ENCODE measurements at regions not wholly inside any gene's neighbourhood (a gene's known extent, or its start where the extent isn't known, plus 50 kb on each side); places are given as distances from the start of the nearest gene placed in this dataset.

DNA sequence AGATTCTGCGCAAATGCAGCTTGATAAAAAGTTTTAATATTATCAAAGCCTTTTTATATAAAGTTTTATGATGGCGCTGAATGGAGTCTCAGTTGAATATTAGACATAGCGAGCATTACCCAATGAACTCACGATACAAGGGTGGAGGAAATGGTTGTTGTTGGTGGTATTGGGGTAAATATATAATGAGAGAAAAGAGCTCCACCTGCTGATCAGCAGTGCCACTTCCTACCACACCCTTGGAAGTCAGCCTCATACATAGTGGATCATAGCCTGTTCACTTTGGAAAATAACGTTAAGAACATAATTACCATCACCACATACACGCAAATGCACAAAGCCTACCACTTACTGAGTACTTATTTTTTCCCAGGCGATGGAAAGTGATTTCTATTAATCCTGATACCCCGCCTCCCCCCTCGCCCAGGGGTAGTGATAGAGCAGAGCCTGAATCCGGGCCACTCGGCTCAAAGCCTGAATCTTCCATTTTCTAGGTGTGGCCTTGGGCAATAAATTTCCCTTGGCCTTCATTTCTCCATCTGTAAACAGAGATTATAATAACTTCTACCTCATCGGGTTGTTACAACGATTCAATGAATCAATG, 358.3 kb downstream of the KLF5 start:
- DNase-seq: no peak

DNA sequence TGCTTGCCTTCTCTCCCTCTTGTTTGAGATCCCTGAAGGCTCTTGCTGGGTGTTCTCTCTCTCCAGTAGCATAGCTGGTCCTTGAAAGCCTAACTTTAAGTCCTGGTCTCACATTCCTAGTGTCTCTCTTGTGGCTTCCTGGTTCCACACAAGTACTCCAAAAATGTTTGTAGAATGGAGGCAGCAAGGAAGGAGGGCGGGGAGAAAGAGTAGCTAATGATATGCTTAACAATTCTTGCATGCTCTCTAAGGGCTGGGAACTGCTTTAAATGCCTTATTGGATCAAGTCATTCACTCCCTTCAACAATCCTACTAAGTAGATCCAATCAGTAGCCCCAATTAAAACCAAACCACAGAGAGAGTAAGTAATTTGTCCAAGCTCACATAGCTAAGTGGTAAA, 357.3 kb downstream of the KLF5 start:
- no peak for DNase-seq

DNA sequence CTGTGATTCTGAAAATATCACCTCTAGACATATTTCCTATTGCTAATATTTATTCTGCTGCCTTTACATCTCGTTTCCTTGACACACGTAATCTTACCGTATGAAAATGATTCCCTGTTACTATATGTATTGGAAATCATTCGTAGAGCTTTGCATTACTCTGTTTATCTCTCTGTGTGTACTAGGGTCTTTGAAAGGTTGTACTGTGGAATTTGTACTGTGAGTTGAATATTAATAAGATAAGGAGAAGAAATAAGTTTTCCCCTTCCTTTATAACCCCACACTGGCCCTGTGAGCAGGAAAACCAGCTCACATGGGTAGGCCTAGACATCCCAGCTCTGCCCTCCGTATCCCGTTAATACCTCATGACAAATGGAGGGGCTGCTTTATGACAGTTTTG, 354.9 kb downstream of the KLF5 start:
- DNase-seq: no peak

DNA sequence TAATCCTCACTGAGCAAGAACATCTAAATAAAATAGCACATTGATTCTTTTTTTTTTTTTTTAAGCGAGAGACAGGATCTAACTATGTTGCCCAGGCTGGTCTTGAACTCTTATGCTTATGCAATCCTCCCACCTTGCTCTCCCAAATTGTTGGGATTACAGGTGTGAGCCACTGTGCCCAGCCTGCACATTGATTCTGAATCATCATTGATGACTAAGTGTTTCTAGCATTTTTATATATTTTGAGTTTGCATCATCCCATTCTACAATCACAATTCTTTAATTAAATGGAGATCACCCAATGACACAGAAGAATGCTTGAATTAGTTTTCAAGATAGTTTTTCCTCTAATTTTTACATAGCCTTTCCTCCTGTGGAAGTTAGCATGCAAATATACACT, 354.1 kb downstream of the KLF5 start:
- DNase-seq: no peak

DNA sequence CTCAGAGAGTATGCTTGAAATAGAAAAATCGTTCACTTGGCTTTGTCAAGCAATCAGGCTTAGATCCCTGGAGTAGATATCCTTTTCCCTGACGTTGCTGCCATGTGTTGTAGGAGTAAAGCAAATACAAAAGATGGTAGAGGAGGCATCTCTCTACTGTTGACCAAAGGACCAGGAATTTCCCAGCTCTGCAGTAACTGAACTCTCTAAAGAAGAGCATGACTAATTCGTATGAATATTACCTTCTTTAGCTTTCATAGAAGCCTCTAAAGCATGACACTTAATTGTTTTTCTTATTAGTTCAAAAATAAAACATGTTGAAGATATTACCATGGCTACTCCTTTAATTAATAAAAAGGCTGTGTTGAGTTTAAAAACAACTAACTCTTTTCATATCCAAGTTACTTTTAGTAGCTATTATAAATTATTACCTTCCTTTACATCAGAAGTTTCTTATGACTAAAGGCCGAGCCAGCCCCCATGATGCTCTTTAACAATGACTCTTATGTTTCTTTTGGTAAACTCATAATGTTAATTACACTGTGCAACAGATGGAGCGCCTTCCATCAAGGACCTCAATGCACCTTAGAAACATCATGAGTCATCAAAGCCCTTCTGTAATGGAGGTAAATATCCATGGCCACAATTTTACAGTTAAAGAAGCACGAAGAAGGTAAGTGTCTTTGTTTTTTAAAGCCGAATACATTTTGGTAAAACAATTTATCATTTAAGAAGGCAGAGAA, 352.4 kb downstream of the KLF5 start:
- no peak for DNase-seq

DNA sequence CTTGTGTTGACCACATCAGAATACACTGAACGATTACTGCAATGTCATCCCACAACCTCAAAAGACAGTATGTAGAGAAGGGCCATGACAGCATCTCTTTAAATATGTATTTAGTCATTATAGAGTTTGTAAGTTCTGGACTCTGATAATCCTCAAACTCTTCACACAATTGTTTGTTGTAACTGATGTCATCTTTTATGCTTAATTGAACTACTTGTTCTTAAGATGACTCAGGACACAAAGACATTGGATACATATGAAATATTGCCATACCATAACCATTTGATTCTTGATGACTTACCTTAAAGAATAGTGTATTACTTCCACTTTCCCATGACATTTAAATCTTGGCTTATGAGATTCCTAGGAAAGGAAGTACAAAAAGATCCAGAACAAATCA, 347.6 kb downstream of the KLF5 start:
- no peak for DNase-seq

DNA sequence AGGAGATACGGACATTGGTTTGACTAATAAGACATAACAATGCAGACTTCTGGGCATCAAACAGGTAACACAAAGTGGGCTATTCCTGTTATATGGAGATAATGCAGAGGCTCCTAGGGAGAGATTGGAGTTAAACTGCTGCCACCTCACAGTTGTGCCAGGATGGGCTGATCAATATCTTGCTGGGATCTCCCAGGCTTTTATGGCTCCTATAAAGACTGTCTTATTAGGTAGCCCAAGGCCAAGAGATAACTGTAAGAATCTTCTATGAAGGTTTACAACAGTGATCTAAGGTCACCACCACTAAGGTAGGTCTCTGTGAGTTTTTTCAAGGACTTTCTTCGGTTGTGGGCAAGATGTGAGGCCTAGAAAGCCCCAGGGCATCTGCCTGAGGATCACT, 345.8 kb downstream of the KLF5 start:
- no peak for DNase-seq

DNA sequence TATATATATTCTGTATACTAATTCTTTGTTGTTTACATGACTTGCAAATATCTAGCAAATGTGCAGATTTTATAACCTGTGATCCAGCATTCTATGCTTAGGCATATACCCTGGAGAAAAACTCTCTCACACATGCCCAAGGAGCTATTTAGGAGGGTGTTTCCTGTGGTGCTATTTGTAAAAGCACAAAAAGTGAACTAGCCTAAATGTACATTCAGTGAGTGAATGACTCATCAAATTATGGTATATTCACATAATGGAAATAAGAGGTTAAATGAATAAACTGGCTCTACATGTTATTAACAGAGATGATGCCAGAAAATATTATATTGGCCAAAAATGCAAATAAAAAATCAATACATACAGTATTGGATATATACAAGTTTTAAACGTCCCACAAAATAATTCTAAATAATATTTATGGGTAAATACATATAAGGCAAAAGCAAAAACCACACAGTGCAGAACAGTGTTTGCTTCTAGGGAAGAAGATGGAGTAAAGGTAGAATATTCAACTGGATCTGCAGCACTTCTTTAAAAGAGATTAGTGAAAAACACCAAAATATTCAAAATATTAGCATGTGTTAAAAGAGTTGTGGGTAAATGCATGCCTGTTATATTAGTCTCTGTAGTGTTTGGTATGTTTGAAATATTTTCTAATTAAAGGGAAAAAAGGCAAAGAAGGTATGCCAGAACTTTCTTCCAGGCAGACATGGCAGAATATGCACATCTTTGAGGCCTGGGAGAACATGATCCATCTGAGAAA, 344.7 kb downstream of the KLF5 start:
- no peak for DNase-seq

DNA sequence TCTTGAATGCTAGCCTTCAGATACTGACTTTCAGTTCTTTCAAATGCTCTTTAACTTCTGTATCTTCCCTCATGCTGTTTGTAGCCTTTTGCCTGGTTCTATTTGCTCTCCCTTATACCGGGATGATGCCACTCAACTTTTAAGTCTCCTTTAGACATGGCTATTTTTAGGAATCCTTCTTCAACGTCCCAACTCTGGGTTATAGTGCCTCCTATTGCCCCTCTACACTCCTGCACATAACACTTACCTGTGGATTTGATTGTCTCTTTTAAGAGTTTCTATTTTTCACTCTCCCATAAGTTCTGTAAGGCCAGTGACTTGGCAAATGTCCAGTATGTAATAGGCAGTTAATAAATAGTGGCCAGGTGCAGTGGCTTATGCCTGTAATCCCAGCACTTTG, 343.0 kb downstream of the KLF5 start:
- no peak for DNase-seq

DNA sequence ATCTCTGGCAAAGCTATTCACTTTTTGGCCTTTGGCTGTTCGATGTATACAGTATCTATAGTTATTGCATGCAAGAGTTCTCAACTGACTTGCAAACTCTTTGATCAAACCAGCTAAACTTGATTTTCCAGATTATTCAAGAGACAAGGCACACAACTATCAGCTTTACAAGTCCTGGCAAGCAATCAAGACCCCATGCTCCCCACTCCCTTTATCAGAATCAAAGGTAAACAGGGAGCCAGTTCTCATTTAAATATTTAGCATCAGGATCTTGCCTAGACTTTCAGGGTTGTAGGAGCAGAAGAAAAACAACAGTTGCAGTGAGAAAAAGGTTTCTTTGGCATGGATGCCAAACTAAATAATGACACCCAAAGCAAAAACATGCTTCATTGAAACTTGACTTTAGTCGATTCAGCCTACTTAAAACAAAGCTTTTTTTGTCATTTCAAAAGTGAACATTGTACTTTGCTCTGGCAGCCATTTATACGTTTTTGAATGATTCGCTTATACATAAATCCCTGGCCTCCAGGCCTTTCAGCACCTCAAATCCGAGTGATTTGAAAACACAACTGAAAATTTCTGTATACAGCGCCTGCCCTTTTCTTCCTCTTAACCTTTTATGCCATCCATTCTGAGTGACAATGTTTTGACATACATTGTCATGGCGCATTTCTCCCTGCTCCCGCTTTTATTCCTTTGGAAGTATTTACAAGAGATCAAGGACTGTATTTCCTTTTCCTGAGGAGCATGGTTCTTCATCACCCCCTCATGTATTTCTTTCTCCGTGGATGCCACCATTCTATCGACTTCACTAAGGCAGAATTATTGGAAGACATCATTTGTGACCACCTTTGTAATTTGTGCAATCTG, 340.8 kb downstream of the KLF5 start:
- no peak for DNase-seq

DNA sequence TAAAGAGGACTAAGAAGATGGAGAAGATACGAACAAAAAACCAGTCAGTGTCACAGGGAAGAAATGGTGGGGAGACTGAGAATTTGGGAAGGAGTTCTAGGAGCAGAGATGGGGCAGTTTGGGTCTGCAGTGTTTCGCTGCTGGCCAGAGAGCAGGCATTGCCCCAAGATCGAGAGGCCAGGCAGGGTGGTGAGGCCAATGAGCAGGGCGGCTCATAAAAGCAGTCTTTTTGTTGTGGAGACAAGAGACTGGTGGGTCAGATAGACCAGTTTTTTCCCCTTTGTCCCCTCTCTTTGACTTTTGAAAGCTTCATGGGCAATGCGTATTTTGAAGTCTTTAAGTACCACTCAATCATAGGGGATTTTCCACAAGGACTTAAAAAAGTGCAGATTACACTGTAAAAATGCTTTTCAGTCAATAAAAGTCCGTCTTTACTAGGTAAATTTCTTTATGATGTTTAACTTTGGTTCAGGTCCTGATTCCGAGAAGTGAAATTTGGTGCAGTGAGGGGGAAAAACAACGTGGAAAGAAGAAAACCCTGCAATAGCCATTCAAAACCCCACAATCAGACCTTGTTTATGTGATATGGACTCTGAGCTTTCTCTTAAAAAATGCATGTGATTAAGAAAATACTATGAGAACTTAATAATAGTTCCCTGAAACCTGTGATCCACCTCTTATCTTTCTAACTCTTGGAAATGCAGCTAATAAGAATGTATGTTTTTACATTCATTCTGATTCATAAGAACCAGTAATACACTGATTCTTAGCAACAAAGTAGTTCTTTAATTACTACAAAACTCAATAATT, 338.9 kb downstream of the KLF5 start:
- DNase-seq: no peak

DNA sequence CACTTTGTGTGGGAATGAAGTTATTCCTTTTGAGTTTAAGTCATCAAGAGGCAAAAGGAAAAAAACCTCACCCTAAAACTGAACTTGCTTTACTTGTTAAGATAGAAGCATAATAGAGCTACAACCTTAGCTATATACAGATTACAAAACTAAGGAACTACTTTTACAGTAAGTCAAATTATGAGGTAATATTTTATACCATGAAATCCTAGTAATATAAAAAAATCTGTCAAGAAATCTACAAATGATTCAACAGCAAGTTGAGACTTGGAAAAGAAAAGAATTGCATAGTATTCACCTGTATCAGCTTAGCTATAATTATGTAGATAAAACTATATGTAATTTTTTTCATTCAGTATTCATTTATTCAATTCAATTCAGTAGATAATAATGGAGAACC, 335.3 kb downstream of the KLF5 start:
- DNase-seq: no peak

DNA sequence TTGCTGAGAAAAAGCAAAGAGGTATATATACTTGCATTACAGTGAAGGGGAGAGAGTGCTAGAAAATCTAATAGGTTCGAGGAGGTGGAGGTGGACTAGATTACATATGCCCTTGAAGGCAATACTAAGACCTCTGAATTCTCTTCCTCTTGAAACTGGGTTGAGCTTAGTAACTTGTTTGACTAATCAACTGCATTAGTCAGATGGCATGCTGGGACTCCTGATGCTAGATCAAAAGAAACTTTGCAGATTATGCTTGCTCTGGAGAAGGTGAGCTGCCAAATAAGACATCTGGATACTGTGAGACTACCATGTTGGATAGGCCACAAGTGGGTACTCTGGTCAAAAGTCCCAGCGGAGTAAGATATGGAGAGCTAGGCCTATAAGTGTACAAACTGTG, 331.3 kb downstream of the KLF5 start:
- DNase-seq: no peak

DNA sequence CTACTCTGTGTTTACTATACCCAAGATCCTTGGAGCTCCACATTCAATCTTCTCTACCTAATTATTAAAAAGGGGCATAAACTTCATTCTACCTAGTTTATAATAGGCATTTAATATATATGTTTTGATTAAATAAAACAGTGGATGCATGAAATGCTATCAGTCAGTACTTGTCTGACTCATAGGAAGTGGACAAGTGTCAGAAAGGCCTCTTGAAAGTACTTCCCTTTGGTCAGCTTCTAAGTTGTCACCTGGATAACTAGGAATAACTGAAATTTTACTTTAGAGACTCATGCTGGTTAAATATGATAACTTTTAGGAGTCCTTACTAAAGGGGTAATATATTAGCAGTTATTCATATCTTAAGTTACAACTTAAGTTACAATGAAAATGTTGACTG, 329.8 kb downstream of the KLF5 start:
- DNase-seq: no peak

DNA sequence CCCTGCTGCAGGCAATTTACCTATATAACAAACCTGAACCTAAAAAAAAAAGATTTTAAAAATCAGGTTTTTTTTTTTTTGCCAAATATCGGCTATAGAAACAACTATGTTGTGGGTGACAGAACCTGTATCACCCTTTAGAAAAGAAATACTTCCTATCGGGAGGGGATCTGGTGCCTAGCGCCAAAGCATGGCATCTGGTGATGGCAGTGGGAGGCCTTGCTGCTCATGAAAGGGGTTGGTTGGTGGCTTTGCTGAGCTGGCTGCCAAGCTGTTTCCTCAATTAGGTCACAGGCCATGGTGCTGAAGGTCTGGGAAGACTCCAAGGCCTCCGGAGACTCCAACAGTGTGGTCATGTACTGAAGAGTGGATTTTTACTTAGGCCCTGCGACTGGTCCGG, 328.5 kb downstream of the KLF5 start:
- no peak for DNase-seq

DNA sequence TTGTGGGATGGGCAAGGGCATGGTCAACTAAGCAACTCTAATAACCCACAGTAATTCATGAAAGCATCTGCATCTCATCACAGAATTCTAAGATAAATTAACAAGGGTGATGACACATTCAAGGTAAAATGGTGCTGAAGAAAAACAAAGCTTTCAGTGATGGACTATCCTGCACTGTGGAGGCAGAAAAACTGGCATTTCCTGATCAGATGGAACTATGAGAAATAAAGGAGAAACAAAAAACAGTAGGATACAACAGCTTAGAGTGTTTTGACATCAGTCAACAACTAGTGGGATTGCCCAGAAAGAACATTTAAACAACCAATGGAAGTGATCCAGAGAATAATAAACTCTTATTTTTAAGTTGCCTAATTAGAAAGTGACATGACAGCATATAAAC, 327.0 kb downstream of the KLF5 start:
- DNase-seq: no peak

DNA sequence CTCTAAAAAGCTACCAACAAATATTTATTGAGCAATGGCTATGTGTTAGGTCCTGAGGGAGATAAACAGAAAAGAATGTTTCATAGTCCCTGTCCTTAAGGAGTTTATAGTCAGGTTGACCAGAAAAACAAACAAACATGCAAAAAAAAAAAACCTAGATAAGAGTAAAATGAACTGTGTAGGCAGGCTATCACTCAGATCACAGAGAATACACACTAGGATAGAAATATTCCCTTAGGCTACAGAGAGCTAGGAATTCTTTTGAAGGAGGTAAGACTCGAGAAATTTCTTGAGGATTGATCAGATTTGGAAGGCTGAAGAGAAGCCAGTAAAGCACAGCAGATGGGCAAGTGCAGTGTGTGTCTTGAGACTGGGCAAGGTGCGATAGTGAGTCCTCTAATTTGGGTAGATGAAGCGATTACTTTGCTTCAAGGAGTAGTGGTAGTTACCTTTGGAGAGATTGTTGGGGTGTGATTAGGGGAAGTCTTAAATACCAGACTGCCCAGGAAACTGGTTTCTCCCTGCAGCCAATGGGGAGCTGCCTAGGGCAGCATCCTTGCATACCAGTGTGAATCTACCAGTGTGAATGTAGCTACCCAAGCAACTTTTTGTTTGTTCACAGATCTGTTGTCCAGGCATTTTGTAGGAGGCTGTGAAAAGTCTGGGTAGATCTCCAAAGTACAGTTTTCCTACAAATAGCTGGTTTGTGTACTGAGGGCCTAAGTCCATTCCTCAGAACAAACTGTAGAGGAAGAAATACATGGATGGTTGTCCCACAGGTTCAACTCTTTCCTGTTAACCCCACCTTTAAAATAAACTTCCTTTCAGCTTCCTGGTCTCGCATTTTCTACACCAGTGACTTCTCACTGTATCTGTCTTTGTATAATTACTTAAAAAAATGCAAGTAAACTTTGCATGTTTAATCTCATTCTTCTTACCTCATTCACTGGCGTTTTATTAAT, 314.1 kb downstream of the KLF5 start:
- no peak for DNase-seq

DNA sequence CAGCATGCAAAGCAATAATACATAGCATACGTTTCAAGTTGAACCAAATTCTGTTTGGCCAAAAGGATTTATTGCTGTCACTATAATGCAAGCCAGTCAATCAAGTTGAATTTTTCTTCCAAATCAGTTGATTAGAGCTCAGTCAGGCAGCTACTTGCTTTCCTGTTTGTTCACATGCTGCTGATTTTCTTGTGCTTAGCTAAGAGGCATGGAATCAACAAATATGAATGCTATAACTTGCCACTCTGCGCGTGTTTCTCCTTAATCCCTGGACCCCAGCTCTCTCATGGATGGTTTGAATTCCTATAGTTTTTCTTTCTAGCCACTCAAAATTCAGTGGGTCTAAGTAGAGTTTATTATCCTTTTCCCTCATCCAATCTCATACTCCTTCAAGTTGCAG, 311.3 kb downstream of the KLF5 start:
- no peak for DNase-seq

DNA sequence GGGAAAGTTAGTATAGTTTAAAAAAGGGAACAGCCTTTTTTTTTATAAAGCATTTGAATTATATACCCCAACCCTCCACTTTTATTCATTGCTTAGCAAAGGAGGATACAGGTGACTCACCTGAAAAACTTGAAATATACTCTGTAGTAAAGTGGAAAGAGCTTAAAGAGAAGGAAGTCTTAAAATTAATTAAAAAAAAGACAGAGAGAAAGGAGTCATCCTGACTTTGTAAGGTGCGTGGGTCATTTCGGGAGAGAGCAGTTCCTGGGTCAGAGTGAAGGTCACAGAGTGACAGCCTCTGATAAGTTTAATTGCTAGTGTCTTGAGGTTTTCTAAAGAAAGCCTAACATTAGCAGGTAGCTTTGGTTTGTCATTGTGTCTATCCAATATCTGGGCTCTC, 310.3 kb downstream of the KLF5 start:
- DNase-seq: no peak

DNA sequence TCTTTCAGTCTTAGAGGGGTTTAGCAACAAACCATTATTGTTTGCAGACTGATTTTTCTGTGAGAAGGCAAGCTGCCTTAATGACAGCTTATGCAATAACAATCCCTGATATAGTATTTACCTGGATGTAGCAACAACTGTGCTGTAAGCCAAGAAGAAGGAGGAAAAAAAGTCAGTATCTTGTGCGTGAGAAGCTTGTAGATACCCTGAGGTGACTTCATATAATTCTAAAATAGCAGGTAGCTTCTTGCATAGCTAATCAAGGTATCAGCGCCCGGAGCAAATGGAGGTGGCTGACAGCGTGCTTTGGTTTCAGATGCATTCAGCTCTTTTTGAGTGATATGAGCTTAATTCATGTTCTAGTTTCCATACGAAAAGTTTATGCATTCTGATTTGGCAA, 309.8 kb downstream of the KLF5 start:
- DNase-seq: no peak

DNA sequence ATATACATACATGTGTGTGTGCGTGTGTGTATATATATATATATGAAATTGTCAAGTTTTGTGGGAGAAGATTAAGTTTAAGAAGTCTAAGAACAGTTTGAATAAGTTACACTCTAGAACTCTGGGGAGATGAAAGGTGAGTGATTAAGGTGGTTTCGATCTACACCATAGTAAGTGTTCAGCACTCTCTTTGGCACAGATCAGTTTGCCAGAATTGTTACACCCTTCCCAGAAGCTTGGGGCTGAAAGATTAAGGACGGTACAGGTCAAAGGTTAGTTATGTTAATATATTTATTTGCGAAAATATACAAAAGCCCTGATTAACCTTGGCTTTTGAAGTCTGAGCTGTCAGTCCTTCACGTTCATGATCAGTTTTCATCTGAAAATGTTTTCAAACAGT, 309.1 kb downstream of the KLF5 start:
- no peak for DNase-seq
